Activated CD8-positive, alpha-beta T cell treated with anti-CD3 and anti-CD28 coated beads for 36 hours (primary cell): ENCODE measurements at regions not wholly inside any gene's neighbourhood (a gene's known extent, or its start where the extent isn't known, plus 50 kb on each side); places are given as distances from the start of the nearest gene placed in this dataset.

Source experiments
- ATAC-seq: fragments of 200-7000 bp; cut with Tn5 transposase; one replicate; pipeline ENCODE4 v1.10.0; 2021; ENCODE audit warnings: mild to moderate bottlenecking, moderate library complexity
- CTCF ChIA-PET: fragments of 350-600 bp; sonication (Branson Sonifier 250); formaldehyde crosslinking; loops from one replicate; lab custom pipeline; 2021; ENCODE audit warnings: antibody characterized with exemption; lab: Charles Lee
- POLR2A ChIA-PET: fragments of 350-600 bp; sonication (Branson Sonifier 250); formaldehyde crosslinking; loops from one replicate; lab custom pipeline; 2021; ENCODE audit warnings: antibody characterized with exemption; lab: Charles Lee
- DNase-seq: peaks from one replicate; pipeline ENCODE4 v3.0.0-alpha.2; 2020
- H3K27ac Mint-ChIP-seq: one replicate; pipeline ENCODE4 v1.8.0; 2021; ENCODE audit warnings: mild to moderate bottlenecking, mixed read lengths
- H3K27me3 Mint-ChIP-seq: one replicate; pipeline ENCODE4 v1.8.0; 2021; ENCODE audit warnings: mixed read lengths
- H3K36me3 Mint-ChIP-seq: one replicate; pipeline ENCODE4 v1.8.0; 2021; ENCODE audit warnings: low read depth, mixed read lengths
- H3K4me1 Mint-ChIP-seq: one replicate; pipeline ENCODE4 v1.8.0; 2021; ENCODE audit warnings: low read depth, mixed read lengths
- H3K4me3 Mint-ChIP-seq: one replicate; pipeline ENCODE4 v1.8.0; 2021; ENCODE audit warnings: mild to moderate bottlenecking, moderate library complexity, mixed read lengths
- H3K9me3 Mint-ChIP-seq: one replicate; pipeline ENCODE4 v1.8.0; 2021; ENCODE audit warnings: mixed read lengths
- intact Hi-C: fragments of 100-400 bp; cut with micrococcal nuclease; formaldehyde crosslinking; loops from one replicate; pipeline ENCODE4 v1.10.0; 2022
- TF ChIP-seq, protein P1 (sequence below): fragments of 200-600 bp; IDR thresholded peaks from one replicate; pipeline ENCODE4 v1.8.0; 2022; ENCODE audit warnings: antibody characterized with exemption, mild to moderate bottlenecking

DNA sequence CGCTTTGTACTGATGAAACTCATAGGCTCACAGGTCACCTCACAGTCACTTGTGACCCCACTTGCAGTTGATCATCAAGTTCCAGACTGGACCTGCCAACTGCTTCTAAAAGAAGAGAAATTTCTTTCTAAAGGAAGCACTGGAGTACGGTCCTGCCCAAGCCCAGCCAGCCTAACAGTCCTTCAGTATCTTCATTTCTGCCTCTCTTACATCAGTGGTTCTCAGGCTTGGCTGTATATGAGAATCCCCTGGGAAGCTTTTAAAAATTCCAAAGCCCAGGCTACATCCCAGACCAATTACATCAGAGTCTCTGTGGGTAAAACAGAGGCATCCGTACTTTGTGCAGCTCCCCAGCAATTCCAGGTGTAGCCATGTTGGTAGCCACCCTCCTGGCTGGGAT lies 282.1 kb downstream of the NFIB start:
- intact Hi-C loops, result no loop called here
- no peak for ATAC-seq

DNA sequence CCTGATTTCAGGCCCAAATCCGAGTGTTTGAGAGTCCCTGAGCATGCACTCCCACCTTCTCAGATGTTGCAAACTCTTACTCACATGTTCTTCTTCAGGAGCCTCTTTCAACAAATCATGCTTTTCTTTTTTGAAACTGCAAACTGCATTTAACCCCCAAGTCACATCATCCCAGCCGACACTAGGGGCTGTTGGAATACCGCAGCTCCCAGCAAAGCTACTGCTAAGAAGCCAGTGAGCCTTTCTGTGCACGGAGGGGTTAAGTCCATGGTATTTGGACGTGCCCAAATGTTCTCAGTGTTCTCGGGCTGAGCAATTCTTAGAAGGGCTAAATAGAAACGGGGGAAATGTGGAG lies 282.9 kb downstream of the NFIB start:
- Mint-ChIP-seq H3K27ac (no peak overlapping the region), H3K9me3 (peaks cover 5% of the 10 kb centered on the region), H3K4me1 (no peaks in the 10 kb centered on the region), H3K36me3 (no peaks in the 10 kb centered on the region), H3K4me3 (no peak overlapping the region), H3K27me3 (peaks cover 2% of the 10 kb centered on the region)
- POLR2A ChIA-PET, result no interaction called here
- CTCF ChIA-PET, result no interaction called here
- TF ChIP-seq, protein P1, sequence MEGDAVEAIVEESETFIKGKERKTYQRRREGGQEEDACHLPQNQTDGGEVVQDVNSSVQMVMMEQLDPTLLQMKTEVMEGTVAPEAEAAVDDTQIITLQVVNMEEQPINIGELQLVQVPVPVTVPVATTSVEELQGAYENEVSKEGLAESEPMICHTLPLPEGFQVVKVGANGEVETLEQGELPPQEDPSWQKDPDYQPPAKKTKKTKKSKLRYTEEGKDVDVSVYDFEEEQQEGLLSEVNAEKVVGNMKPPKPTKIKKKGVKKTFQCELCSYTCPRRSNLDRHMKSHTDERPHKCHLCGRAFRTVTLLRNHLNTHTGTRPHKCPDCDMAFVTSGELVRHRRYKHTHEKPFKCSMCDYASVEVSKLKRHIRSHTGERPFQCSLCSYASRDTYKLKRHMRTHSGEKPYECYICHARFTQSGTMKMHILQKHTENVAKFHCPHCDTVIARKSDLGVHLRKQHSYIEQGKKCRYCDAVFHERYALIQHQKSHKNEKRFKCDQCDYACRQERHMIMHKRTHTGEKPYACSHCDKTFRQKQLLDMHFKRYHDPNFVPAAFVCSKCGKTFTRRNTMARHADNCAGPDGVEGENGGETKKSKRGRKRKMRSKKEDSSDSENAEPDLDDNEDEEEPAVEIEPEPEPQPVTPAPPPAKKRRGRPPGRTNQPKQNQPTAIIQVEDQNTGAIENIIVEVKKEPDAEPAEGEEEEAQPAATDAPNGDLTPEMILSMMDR, result no peak
- no peak for DNase-seq
- intact Hi-C loops, result no loop called here
- no peak for ATAC-seq

More for the DNA sequence above, 282.1 kb downstream of the NFIB start:
- DNase-seq, result no peak
- ChIA-PET POLR2A (no interaction called here), CTCF (no interaction called here)
- Mint-ChIP-seq H3K9me3 (peaks cover 5% of the 10 kb centered on the region), H3K4me3 (no peak overlapping the region), H3K4me1 (no peaks in the 10 kb centered on the region), H3K27me3 (peaks cover 2% of the 10 kb centered on the region), H3K36me3 (no peaks in the 10 kb centered on the region), H3K27ac (no peak overlapping the region)
- TF ChIP-seq, protein P1, result no peak

DNA sequence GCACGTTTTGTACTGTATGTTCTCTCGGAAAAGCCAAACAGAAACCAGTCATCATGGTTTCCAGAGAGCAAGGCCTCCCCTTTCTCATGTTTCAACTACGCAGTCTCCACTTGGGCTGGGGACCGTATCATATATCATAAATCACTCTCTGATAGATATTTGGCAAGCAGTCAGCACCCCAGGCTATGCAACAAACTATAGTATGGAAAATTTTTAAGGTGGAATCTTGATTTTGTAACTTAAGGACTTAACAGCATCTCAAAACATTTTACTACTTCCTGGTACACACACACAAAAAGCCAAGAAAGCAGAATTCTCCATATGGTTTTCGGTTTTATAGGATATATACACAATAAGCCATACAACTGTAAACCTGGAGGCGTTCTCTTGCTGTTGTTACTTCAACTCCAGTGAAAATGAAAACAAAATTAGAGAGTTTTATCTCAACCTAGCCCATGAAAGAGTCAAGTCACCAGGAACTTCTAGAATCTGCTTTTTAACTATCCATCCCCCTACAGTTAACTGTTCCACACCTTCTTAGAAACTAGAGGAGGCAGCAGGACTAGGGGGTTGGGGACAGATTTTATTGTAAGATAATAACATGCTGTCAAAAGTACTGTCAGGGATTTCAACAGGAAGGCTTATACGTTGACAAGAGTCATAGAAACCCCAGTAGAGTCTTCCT lies 283.4 kb downstream of the NFIB start:
- Mint-ChIP-seq H3K27ac (no peak overlapping the region), H3K4me3 (no peak overlapping the region), H3K27me3 (peaks cover 2% of the 10 kb centered on the region), H3K4me1 (no peaks in the 10 kb centered on the region), H3K36me3 (no peaks in the 10 kb centered on the region), H3K9me3 (peaks cover 5% of the 10 kb centered on the region)
- intact Hi-C loops, result no loop called here
- CTCF ChIA-PET, result no interaction called here
- DNase-seq (no peak), ATAC-seq (no peak)
- TF ChIP-seq, protein P1, result no peak
- POLR2A ChIA-PET, result no interaction called here

DNA sequence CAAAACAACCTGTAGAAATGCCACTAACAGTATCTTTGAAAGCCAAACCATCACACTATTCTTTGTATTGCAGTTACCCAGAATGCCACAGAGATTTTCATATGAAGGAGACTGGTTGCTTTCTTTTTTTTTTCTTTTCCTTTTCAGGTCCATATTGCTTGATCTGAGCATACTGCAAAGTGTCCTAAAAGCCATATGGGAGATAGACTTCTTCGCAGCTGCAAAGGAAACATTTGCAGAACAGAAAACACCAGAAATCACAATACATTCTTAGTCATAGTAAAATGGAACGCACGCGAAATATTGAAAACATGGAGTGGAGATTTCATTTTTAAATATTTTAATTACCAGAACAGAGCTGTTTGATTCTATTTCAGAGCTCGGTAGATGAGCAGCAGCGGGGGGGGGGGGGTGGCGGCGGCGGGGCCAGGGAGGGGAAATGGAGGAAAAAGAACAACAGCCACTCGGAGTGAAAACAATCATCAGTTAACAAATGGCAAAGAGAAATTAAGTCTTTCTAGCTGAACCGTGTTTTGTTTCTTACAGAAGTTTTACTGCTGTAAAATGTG lies 284.1 kb downstream of the NFIB start:
- DNase-seq (no peak), ATAC-seq (no peak)
- CTCF ChIA-PET, result no interaction called here
- peaks cover 2% of the 10 kb centered on the region for H3K27me3 Mint-ChIP-seq
- no peaks in the 10 kb centered on the region for H3K36me3 Mint-ChIP-seq
- H3K27ac Mint-ChIP-seq, result no peak overlapping the region
- no peaks in the 10 kb centered on the region for H3K4me1 Mint-ChIP-seq
- H3K4me3 Mint-ChIP-seq, result no peak overlapping the region
- TF ChIP-seq, protein P1, result no peak
- intact Hi-C loops, result no loop called here
- POLR2A ChIA-PET, result no interaction called here
- H3K9me3 Mint-ChIP-seq, result peaks cover 3% of the 10 kb centered on the region

DNA sequence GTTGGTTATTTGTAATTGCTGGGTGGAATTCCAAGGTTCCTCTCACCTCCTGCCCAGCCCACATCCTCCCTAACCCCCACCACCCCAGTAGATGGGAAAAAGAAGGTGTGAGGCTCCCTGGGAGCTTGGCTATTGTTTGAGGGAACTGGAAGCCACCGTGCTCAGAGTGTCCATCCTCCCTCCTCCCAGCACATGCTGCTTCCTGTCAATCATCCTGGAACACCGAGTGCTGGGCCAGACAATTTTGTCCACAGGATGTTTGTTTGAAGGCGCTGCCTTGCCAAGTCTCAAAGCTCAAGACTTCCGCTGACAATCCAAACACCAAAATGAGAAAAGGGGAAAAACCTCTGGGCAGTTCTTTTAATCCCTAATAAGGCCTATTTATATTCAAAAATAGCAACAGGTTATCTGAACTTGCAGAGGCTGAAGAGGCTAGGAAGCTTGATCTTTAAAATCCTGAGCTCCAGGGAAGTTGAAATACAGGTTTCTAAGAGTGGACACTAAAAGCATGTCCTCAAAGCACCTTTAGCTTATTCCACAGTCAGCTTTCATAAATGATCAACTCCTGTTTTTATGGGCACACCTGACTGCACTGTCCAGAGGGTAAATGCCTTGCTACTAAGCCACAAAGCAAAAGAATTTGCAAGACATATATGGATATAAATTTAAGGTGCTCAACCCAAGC lies 286.7 kb downstream of the NFIB start:
- TF ChIP-seq, protein P1, result no peak
- ChIA-PET POLR2A (no interaction called here), CTCF (no interaction called here)
- Mint-ChIP-seq H3K4me1 (no peaks in the 10 kb centered on the region), H3K27ac (no peak overlapping the region), H3K4me3 (no peak overlapping the region), H3K36me3 (no peaks in the 10 kb centered on the region), H3K27me3 (peaks cover 1% of the 10 kb centered on the region), H3K9me3 (no peaks in the 10 kb centered on the region)
- DNase-seq (no peak), ATAC-seq (no peak)
- intact Hi-C loops, result no loop called here
